Subcutaneous abdominal adipose tissue (tissue), 5 donors: ENCODE measurements at regions not wholly inside any gene's neighbourhood (a gene's known extent, or its start where the extent isn't known, plus 50 kb on each side); places are given as distances from the start of the nearest gene placed in this dataset.

ENCODE experiments used
- H3K27ac ChIP-seq: one replicate; pipeline ENCODE4 v1.7.0; 2013; ENCODE audit warnings: low read depth, mild to moderate bottlenecking, inconsistent platforms, low read length, moderate library complexity
- H3K27me3 ChIP-seq, 5 donors: one replicate each; pipeline ENCODE4 v1.7.0; 2013; ENCODE audit warnings: low read length in 5 of 5, inconsistent platforms in 1 of 5; ENCODE audit not compliant: control insufficient read depth in 5 of 5, insufficient read depth in 4 of 5
- H3K36me3 ChIP-seq, 5 donors: one replicate each; pipeline ENCODE4 v1.7.0; 2013; ENCODE audit warnings: low read length in 5 of 5; ENCODE audit not compliant: control insufficient read depth in 5 of 5, insufficient read depth in 5 of 5
- H3K4me1 ChIP-seq, 5 donors: one replicate each; pipeline ENCODE4 v1.7.0; 2013; ENCODE audit warnings: low read length in 5 of 5, mild to moderate bottlenecking in 3 of 5, moderate library complexity in 1 of 5; ENCODE audit not compliant: control insufficient read depth in 5 of 5, insufficient read depth in 5 of 5
- H3K4me3 ChIP-seq, 5 donors: one replicate each; pipeline ENCODE4 v1.7.0; 2013; ENCODE audit warnings: low read length in 5 of 5, low read depth in 1 of 5
- H3K9ac ChIP-seq, 5 donors: one replicate each; pipeline ENCODE4 v1.7.0; 2013; ENCODE audit warnings: low read length in 5 of 5, mild to moderate bottlenecking in 4 of 5, moderate library complexity in 3 of 5
- H3K9me3 ChIP-seq, 5 donors: one replicate each; pipeline ENCODE4 v1.7.0; 2013; ENCODE audit warnings: low read length in 5 of 5; ENCODE audit not compliant: control insufficient read depth in 5 of 5
- donor health status: healthy.
- donor health status: healthy.
- donor health status: healthy.
- donor health status: healthy.
- donor health status: healthy.

DNA sequence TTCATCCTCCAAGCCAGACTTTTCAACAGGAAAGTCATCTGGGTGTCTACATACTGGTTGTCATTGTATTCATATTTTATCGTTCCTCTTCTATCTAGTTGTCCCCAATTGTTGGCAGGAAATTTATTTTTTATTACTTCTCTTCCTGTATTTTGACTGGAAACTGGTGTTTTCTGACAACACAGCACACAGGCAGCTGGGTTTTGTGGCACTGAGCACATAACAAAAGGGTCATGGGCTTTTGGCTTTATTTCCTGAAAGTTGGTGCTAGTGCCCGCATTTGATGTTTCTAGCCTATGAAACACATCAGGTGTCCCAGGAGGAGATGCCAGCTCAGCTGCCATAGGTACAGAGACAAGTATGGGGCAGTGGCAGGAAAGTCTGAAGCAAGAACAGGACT, 126.4 kb downstream of the TMEM17 start:
- Histone ChIP-seq H3K36me3 (no peaks in the 10 kb centered on the region), H3K9me3 (no peaks in the 10 kb centered on the region), H3K4me3 (no peak overlapping the region), H3K27ac (no peak overlapping the region), H3K9ac (no peak overlapping the region), H3K27me3 (no peaks in the 10 kb centered on the region), H3K4me1 (peaks cover 0 to 19% (median 4%) of the 10 kb centered on the region in 5 donors)

DNA sequence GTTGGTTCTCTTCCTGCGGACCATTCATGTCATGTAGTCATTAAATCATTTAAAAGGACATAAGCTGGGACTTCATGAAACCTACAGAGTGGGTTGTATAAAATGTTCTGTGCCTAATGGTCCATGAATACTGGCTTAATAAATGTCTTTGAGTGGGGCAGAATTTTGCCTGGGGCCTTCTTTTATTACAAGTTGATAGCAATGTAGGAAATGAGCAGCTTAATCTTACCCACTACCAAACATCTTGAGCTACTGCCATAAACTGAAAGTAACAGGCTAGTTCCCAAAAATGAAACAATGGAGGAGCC, 130.9 kb downstream of the TMEM17 start:
- no peak overlapping the region for H3K27ac ChIP-seq
- no peaks in the 10 kb centered on the region for H3K36me3 ChIP-seq
- H3K9me3 ChIP-seq = peaks cover 0 to 10% (median 7%) of the 10 kb centered on the region in 5 donors
- no peak overlapping the region for H3K4me3 ChIP-seq
- peaks cover 0 to 12% (median 2%) of the 10 kb centered on the region in 5 donors for H3K4me1 ChIP-seq
- no peak overlapping the region for H3K9ac ChIP-seq
- no peaks in the 10 kb centered on the region for H3K27me3 ChIP-seq

DNA sequence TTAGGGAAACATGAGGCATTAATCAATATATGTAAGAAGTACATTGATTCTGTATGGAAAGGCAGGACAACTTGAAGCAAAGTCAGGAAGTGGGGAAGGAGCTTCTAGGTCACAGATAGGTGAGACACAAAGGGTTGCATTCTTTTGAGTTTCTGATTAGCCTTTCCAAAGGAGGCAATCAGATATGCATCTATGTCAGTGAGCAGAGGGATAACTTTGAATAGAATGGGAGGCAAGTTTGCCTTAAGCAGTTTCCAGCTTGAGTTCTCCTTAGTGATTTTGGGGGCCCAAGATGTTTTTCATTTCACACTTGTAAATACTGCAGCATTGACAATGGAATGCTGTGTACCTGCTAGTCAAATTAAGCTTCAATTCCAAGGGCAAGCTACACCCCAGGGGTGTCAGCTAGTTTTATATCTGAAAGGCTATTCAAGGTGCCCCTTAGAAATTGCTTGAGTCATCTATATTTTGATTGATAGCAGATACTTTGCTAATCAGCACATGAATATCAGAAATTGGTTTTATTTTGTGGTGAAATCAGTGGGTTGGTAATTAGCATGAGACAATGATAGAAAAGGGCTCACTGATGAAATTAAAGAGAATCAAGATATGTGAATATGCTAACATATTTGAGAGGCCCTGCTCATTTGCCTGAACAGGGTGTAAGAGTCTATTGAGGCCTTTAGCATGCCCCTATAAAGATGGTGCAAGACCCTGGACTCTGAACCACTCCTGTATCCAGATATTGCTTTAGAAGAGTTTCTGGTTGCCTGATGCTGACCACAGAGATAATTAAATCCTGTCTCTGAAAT, 131.5 kb downstream of the TMEM17 start:
- H3K4me1 ChIP-seq = peaks cover 0 to 7% (median 0%) of the 10 kb centered on the region in 5 donors
- no peaks in the 10 kb centered on the region for H3K36me3 ChIP-seq
- no peak overlapping the region for H3K27ac ChIP-seq
- peaks cover 0 to 10% (median 7%) of the 10 kb centered on the region in 5 donors for H3K9me3 ChIP-seq
- H3K4me3 ChIP-seq = no peak overlapping the region
- no peaks in the 10 kb centered on the region for H3K27me3 ChIP-seq
- H3K9ac ChIP-seq = no peak overlapping the region

DNA sequence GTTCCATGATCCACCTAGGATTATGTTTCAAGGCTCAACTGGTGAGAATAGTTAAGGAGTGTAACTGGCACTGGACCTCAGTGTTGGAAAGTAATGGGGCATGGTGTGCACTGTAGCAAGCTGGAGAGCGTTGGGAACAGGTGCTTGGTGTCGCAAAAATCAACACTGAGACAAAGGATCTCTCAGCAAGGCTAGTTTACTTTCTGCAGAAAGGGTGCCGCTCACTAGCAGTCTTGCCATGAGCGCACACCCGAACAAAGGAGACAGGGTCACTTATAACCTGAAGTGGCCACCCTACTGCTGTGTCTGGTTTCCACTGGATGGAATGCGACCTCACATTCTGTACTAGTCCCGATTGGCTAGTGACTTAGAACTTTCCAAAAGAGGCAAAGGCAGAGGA, 133.2 kb downstream of the TMEM17 start:
- H3K9me3 ChIP-seq = peaks cover 0 to 10% (median 7%) of the 10 kb centered on the region in 5 donors
- no peak overlapping the region for H3K9ac ChIP-seq
- no peaks in the 10 kb centered on the region for H3K27me3 ChIP-seq
- no peak overlapping the region for H3K4me3 ChIP-seq
- H3K27ac ChIP-seq = no peak overlapping the region
- no peaks in the 10 kb centered on the region for H3K36me3 ChIP-seq
- no peaks in the 10 kb centered on the region for H3K4me1 ChIP-seq

DNA sequence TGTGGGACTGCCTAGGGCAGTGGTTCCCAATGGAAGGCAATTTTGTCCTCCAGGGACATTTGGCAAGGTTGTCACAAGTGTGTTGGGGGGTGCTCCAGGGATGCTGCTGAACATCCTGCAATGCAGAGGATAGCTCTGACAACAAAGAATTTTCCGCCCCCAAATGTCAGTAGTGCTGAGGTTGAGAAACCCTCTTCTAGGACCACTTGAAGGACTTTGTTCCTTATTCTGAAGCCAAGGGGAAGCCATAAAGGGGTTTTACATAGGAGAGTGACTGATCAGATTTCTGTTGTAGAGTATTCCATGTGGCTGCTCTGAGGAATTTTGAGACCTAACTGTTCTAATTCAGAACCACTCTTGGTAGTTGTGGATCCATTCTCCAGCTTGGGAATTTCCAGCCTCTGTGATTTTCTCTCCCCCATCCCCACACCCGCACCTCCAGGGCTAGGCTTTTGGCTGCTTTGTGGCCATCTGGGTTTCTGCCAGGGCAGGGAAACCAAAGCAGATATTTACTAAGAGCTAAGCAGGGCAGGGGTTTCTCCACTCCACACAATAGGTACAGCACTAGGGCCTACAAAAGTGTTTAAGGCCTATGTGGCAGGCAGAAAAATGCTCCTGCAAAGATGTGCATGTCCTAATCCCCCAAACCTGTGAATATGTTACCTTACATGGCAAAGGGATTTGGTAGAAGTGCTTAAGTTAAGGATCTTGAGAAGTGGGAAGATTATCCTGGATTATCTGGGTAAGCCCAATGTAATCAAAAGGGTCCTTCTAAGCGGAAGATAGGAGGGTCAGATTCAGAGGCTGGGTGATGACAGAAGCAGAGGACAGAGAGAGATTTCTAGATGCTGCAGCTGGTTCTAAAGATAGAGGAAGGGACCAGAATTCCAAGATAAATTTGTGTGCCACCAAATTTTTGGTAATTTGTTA, 135.4 kb downstream of the TMEM17 start:
- no peak overlapping the region for H3K9ac ChIP-seq
- no peaks in the 10 kb centered on the region for H3K27me3 ChIP-seq
- H3K9me3 ChIP-seq = peaks cover 0 to 10% (median 7%) of the 10 kb centered on the region in 5 donors
- H3K36me3 ChIP-seq = no peaks in the 10 kb centered on the region
- H3K27ac ChIP-seq = no peak overlapping the region
- H3K4me1 ChIP-seq = no peaks in the 10 kb centered on the region
- no peak overlapping the region for H3K4me3 ChIP-seq

DNA sequence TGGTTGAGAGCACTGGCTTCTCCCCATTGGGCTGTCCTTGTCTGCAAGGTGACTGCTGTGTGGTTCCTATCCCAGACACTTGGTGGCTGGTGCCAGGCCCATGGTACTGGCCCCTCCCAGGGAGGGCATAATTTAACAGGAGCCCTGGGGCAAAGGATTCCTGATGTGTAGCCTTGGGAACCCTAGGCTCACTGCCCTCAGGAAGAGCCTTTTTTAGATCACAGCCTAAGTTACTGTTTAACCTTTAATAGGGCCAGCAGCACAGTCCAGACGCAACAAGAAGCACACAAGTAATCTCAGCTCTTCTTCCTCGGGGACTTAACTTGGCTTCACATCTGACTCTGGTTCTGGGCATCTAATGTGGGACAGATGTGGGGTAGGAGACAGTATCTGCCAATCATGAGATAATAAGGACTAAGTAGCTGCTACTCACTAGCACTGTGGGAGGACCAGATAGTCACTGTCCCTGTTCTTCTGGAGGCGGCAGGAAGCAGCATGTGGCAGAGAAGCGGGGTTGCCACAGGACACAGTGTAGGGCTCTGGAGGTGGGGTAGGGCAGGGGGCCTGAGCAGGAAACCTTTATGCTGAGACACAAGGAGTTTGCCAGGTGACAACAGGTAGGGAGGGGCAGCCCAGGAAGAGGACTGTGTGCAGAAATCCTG, 136.3 kb downstream of the TMEM17 start:
- Histone ChIP-seq H3K4me3 (no peak overlapping the region), H3K36me3 (no peaks in the 10 kb centered on the region), H3K27me3 (no peaks in the 10 kb centered on the region), H3K4me1 (no peaks in the 10 kb centered on the region), H3K9ac (no peak overlapping the region), H3K27ac (no peak overlapping the region), H3K9me3 (peaks cover 0 to 10% (median 7%) of the 10 kb centered on the region in 5 donors)

DNA sequence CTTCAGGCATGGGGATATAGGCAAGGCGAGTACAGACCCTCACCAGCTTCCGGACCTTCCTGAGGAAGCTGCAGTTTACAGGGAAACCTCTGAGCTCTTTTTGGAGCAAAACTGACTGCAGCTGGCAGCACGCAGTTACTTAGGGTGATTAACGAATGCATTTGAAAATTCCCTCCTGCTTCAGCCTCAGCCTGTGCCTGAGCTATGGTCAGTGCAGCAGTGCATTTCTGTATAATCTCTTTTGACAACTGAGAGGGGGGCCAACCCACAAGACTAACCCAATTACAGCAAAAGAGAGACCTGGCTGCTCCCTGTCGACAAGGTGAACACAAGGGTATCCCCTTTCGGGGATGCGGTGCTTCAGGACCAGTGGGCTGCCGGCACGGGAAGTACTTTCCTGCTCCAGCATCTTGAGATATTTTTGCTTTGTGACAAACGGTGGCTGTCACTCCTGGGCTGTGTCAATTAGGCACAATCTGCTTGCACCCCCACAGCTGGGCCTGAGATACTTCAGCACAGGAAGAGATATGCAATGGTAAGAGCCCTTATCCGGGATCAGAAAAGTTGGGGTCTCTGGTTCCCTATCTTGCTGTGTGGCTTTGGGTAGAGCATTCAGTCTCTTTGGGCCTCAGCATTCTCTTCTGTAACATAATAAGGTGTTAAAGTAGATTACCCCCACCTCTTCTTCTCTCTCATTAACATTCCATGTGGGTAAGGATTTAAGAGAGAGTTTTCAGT, 141.0 kb downstream of the TMEM17 start:
- Histone ChIP-seq H3K9me3 (peaks cover 3 to 10% (median 7%) of the 10 kb centered on the region in 5 donors), H3K4me3 (no peak overlapping the region), H3K27me3 (no peaks in the 10 kb centered on the region), H3K4me1 (no peaks in the 10 kb centered on the region), H3K27ac (no peak overlapping the region), H3K9ac (no peak overlapping the region), H3K36me3 (no peaks in the 10 kb centered on the region)

DNA sequence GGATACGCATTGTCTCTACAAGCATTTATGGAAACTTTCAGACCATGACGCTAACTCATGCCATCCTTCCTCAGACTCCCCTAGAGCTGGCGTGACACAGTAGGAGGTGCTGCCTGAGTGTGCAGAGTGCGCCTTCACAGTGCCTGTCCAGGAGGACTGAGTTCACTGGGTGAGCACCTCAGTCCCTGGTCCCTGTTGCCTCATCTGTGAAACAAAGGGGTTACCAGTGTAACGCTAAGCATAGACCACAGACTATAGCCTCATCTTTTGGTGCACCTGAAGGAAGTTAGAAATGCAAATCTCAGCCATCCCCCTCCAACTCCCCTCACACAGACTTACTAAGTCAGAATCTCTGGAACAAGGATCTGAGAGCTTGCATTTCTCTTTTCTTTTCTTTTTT, 142.8 kb downstream of the TMEM17 start:
- Histone ChIP-seq H3K27me3 (no peaks in the 10 kb centered on the region), H3K4me3 (no peak overlapping the region), H3K9me3 (peaks cover 3 to 10% (median 7%) of the 10 kb centered on the region in 5 donors)

DNA sequence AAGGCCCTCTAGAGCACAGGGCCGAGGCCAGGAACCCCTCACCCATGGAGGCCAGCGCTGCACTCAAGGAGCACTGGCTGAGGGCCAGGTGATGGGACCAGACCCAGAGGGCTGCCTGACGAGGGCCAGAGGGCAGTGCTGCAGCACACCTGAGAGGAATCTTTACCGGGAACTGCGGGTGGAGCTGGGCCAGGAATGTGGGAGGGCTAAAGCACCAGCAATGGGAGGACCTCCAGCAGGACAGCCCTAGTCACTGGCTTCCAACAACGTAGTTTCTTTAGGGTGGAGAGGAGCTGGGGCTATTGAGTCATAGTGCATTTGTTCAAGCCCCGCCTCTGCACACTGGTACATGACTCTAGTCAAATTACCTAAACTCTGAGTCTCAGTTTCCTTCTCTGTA, 143.4 kb downstream of the TMEM17 start:
- Histone ChIP-seq H3K27ac (no peak overlapping the region), H3K9me3 (peaks cover 3 to 10% (median 7%) of the 10 kb centered on the region in 5 donors), H3K4me3 (no peak overlapping the region), H3K27me3 (no peaks in the 10 kb centered on the region), H3K36me3 (no peaks in the 10 kb centered on the region), H3K9ac (no peak overlapping the region), H3K4me1 (no peaks in the 10 kb centered on the region)

More for the DNA sequence above, 142.8 kb downstream of the TMEM17 start:
- no peaks in the 10 kb centered on the region for H3K4me1 ChIP-seq
- no peak overlapping the region for H3K9ac ChIP-seq
- H3K27ac ChIP-seq = no peak overlapping the region
- no peaks in the 10 kb centered on the region for H3K36me3 ChIP-seq
